Neural cell (in vitro differentiated cells): ENCODE measurements at regions not wholly inside any gene's neighbourhood (a gene's known extent, or its start where the extent isn't known, plus 50 kb on each side); places are given as distances from the start of the nearest gene placed in this dataset.

Source experiments
- H2AFZ ChIP-seq: fragments of 200-600, 300-800 bp; sonication (generic), shearing (Covaris generic); 2 replicates; pipeline ENCODE4 v1.6.0; 2014; ENCODE audit warnings: low read depth, mild to moderate bottlenecking, antibody characterized with exemption, low read length, moderate library complexity
- H3F3A ChIP-seq: fragments of 200-600 bp; shearing (Covaris generic); 2 replicates; pipeline ENCODE4 v1.6.1; 2016; ENCODE audit warnings: mild to moderate bottlenecking, moderate library complexity, mixed read lengths, antibody characterized with exemption, low read length; ENCODE audit not compliant: insufficient read depth, poor library complexity, severe bottlenecking
- H3K27ac ChIP-seq: fragments of 200-600, 300-800 bp; sonication (generic), shearing (Covaris generic); 2 replicates; pipeline ENCODE4 v1.5.1; 2014; ENCODE audit warnings: mild to moderate bottlenecking, low read length, moderate library complexity
- H3K27me3 ChIP-seq: fragments of 300-800, 200-600 bp; sonication (generic), shearing (Covaris generic); 2 replicates; pipeline ENCODE4 v1.6.0; 2014; ENCODE audit warnings: mild to moderate bottlenecking, low read depth, low read length, moderate library complexity; ENCODE audit not compliant: insufficient read depth
- H3K36me3 ChIP-seq: fragments of 300-800, 200-600 bp; sonication (generic), shearing (Covaris generic); 2 replicates; pipeline ENCODE4 v1.5.1; 2014; ENCODE audit warnings: mild to moderate bottlenecking, antibody characterized with exemption, low read length, moderate library complexity; ENCODE audit not compliant: insufficient read depth
- H3K4me2 ChIP-seq: fragments of 300-800, 200-600 bp; sonication (generic), shearing (Covaris generic); 2 replicates; pipeline ENCODE4 v1.6.0; 2014; ENCODE audit warnings: mild to moderate bottlenecking, low read length
- H3K4me3 ChIP-seq: fragments of 300-800, 200-600 bp; sonication (generic), shearing (Covaris generic); 2 replicates; pipeline ENCODE4 v1.5.1; 2014; ENCODE audit warnings: mild to moderate bottlenecking, low read length, moderate library complexity
- H3K79me2 ChIP-seq: fragments of 200-600 bp; shearing (Covaris generic); replicated peaks from 2 replicates; pipeline ENCODE4 v1.6.0; 2014; ENCODE audit warnings: mild to moderate bottlenecking, low read length, moderate library complexity; ENCODE audit not compliant: insufficient read depth
- H3K9ac ChIP-seq: fragments of 300-800, 200-600 bp; sonication (generic), shearing (Covaris generic); 2 replicates; pipeline ENCODE4 v1.6.1; 2016; ENCODE audit warnings: mild to moderate bottlenecking, low read length, mixed read lengths
- H3K9me2 ChIP-seq: fragments of 200-600 bp; shearing (Covaris generic); 2 replicates; pipeline ENCODE4 v1.6.1; 2016; ENCODE audit warnings: mild to moderate bottlenecking, low read length, mixed read lengths; ENCODE audit not compliant: insufficient read depth
- H3K9me3 ChIP-seq: fragments of 200-600, 300-800 bp; sonication (generic), shearing (Covaris generic); 2 replicates; pipeline ENCODE4 v1.6.1; 2016; ENCODE audit warnings: mild to moderate bottlenecking, mixed run types, low read length, moderate library complexity, mixed read lengths
- H4K20me1 ChIP-seq: fragments of 200-600 bp; shearing (Covaris generic); 2 replicates; pipeline ENCODE4 v1.6.1; 2016; ENCODE audit warnings: mild to moderate bottlenecking, mixed run types; ENCODE audit not compliant: insufficient read depth
- EP300 ChIP-seq: fragments of 450-650 bp; conservative IDR thresholded peaks from 2 replicates; pipeline ENCODE4 v1.6.1; 2014; ENCODE audit warnings: antibody characterized with exemption, mild to moderate bottlenecking, moderate library complexity; ENCODE audit not compliant: poor library complexity, severe bottlenecking
- EZH2 ChIP-seq: fragments of 200-600, 300-800 bp; shearing (Covaris generic), sonication (generic); IDR thresholded peaks from 2 replicates; pipeline ENCODE4 v1.6.1; 2014; ENCODE audit warnings: antibody characterized with exemption, low read length, borderline replicate concordance, mild to moderate bottlenecking; ENCODE audit not compliant: insufficient read depth, poor library complexity, severe bottlenecking
- MXI1 ChIP-seq: fragments of 450-650 bp; conservative IDR thresholded peaks from 2 replicates; pipeline ENCODE4 v1.6.1; 2014; ENCODE audit warnings: antibody characterized with exemption, mild to moderate bottlenecking; ENCODE audit not compliant: poor library complexity, severe bottlenecking
- POLR2AphosphoS5 ChIP-seq: IDR thresholded peaks from 2 replicates; pipeline ENCODE4 v1.6.1; 2012
- RAD21 ChIP-seq: fragments of 450-650 bp; conservative IDR thresholded peaks from 2 replicates; pipeline ENCODE4 v1.6.1; 2014; ENCODE audit warnings: antibody characterized with exemption, mild to moderate bottlenecking, moderate library complexity
- SMC3 ChIP-seq: fragments of 450-650 bp; conservative IDR thresholded peaks from 2 replicates; pipeline ENCODE4 v1.6.1; 2014; ENCODE audit warnings: antibody characterized with exemption, mild to moderate bottlenecking, moderate library complexity; ENCODE audit not compliant: poor library complexity
- TAF1 ChIP-seq: IDR thresholded peaks from 2 replicates; pipeline ENCODE4 v1.6.1; 2012; ENCODE audit warnings: low read depth
- TF ChIP-seq, protein P1 (sequence below): IDR thresholded peaks from 2 replicates; pipeline ENCODE4 v1.6.1; 2012; ENCODE audit warnings: borderline replicate concordance
- TF ChIP-seq, protein P2 (sequence below): fragments of 450-650 bp; IDR thresholded peaks from 2 replicates; pipeline ENCODE4 v1.5.1; 2014; ENCODE audit warnings: antibody characterized with exemption, mild to moderate bottlenecking, moderate library complexity; ENCODE audit not compliant: poor library complexity, severe bottlenecking

DNA sequence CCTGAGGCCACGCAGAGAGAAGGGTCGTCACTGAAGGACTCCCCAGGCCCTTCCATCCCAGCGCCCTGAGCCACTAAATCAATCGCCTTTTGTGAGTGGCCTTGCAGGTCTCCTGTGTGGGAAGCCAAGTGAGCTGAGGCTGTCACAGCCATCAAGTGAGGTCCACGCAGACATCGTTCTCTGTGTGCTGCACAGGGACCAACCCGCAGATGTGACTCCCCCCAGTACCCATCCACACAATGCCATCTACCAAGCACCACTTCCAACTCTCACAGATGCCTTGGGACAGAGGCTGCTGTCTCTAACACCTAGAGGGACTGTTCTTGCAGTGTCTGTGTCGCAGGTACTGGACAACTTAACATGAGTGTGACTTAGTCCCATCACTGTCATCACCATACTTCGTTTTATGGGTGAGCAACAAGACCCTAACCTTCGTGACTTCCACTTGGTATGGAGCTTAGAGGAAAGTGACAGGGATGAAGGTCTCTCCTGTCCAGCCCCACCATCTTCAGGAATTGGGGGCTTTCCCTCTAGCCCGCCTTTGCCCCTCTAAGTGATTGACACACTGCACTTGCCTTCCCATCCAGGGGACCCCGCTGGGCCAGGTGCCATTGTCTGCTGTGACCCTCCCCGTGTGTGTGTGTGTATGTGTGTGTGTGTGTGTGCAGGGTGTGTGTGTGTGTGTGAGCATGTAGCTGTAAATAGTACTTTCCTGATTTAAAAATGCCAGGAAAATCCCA is 51.4 kb upstream of the TMEM72 start:
- Histone ChIP-seq H3K9me2 (no peaks in the 10 kb centered on the region), H3K27me3 (no peaks in the 10 kb centered on the region)
- TF ChIP-seq MXI1 (no peak), EP300 (no peak), POLR2AphosphoS5 (no peak), EZH2 (no peak), RAD21 (no peak), SMC3 (no peak), TAF1 (no peak)
- TF ChIP-seq, protein P1, sequence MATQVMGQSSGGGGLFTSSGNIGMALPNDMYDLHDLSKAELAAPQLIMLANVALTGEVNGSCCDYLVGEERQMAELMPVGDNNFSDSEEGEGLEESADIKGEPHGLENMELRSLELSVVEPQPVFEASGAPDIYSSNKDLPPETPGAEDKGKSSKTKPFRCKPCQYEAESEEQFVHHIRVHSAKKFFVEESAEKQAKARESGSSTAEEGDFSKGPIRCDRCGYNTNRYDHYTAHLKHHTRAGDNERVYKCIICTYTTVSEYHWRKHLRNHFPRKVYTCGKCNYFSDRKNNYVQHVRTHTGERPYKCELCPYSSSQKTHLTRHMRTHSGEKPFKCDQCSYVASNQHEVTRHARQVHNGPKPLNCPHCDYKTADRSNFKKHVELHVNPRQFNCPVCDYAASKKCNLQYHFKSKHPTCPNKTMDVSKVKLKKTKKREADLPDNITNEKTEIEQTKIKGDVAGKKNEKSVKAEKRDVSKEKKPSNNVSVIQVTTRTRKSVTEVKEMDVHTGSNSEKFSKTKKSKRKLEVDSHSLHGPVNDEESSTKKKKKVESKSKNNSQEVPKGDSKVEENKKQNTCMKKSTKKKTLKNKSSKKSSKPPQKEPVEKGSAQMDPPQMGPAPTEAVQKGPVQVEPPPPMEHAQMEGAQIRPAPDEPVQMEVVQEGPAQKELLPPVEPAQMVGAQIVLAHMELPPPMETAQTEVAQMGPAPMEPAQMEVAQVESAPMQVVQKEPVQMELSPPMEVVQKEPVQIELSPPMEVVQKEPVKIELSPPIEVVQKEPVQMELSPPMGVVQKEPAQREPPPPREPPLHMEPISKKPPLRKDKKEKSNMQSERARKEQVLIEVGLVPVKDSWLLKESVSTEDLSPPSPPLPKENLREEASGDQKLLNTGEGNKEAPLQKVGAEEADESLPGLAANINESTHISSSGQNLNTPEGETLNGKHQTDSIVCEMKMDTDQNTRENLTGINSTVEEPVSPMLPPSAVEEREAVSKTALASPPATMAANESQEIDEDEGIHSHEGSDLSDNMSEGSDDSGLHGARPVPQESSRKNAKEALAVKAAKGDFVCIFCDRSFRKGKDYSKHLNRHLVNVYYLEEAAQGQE = no peak
- TF ChIP-seq, protein P2, sequence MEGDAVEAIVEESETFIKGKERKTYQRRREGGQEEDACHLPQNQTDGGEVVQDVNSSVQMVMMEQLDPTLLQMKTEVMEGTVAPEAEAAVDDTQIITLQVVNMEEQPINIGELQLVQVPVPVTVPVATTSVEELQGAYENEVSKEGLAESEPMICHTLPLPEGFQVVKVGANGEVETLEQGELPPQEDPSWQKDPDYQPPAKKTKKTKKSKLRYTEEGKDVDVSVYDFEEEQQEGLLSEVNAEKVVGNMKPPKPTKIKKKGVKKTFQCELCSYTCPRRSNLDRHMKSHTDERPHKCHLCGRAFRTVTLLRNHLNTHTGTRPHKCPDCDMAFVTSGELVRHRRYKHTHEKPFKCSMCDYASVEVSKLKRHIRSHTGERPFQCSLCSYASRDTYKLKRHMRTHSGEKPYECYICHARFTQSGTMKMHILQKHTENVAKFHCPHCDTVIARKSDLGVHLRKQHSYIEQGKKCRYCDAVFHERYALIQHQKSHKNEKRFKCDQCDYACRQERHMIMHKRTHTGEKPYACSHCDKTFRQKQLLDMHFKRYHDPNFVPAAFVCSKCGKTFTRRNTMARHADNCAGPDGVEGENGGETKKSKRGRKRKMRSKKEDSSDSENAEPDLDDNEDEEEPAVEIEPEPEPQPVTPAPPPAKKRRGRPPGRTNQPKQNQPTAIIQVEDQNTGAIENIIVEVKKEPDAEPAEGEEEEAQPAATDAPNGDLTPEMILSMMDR = no peak

DNA sequence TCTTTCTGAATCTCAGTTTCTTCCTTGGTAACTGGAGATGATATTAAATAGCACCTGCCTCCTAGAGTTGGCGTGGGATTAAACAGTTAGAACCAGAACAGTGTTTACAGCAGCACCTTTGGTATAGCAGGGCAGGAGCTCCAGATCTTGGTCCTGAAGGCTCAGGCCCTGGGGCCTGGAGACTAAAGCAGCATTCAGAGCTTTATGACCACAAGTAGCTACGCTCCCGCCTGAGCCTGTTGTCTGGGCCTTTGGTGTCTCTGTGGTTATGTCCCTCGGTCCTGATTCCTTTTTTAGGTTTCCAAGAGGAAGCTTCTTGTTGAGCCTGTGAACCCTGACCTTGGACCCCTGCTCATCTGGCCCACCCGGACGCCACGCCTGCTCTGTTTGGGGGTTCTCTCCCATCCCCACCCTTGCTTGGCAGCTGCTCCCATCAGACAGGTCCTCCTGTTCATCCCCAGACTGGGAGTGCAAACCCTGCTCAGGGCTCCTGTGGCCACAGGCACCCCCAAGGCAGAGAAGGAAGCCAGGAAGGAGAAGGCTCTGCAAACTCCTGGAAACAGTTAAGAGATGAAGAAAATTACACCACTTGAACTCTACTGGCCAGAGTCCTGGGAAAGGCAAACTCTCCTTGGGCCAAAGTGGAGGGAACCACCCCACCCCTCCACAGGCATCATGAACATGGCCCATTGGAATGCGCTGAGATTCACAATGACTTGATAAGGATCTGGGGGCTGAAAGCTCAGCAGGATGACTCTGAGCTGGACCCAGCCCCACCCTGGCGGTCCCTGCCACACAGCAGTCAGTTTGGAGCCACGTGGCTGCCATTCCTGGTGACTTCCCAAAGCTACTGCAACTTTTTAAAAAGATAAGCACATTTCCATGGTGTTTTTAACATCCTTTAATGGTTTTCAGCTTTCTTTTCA is 50.1 kb upstream of the TMEM72 start:
- Histone ChIP-seq H3K27me3 (no peaks in the 10 kb centered on the region), H3K4me3 (no peak overlapping the region), H3K9ac (no peak overlapping the region), H4K20me1 (no peaks in the 10 kb centered on the region), H3F3A (no peaks in the 10 kb centered on the region), H3K79me2 (no peaks in the 10 kb centered on the region), H2AFZ (no peak overlapping the region), H3K27ac (no peak overlapping the region), H3K4me2 (no peak overlapping the region), H3K36me3 (no peaks in the 10 kb centered on the region), H3K9me2 (no peaks in the 10 kb centered on the region), H3K9me3 (no peaks in the 10 kb centered on the region)
- TF ChIP-seq EP300 = no peak
- TF ChIP-seq EZH2 = no peak
- no peak for TF ChIP-seq TAF1
- TF ChIP-seq RAD21 = no peak
- TF ChIP-seq, protein P2 = no peak
- TF ChIP-seq, protein P1 = no peak
- TF ChIP-seq MXI1 = no peak
- TF ChIP-seq POLR2AphosphoS5 = no peak
- no peak for TF ChIP-seq SMC3

More for the DNA sequence above, 51.4 kb upstream of the TMEM72 start:
- H2AFZ ChIP-seq = no peak overlapping the region
- no peaks in the 10 kb centered on the region for H3K79me2 ChIP-seq
- H3K9me3 ChIP-seq = no peaks in the 10 kb centered on the region
- no peak overlapping the region for H3K27ac ChIP-seq
- no peaks in the 10 kb centered on the region for H3F3A ChIP-seq
- H4K20me1 ChIP-seq = no peaks in the 10 kb centered on the region
- no peak overlapping the region for H3K4me2 ChIP-seq
- no peaks in the 10 kb centered on the region for H3K36me3 ChIP-seq
- H3K4me3 ChIP-seq = no peak overlapping the region
- no peak overlapping the region for H3K9ac ChIP-seq
